Astrocyte (in vitro differentiated cells and primary cell): ENCODE measurements at regions not wholly inside any gene's neighbourhood (a gene's known extent, or its start where the extent isn't known, plus 50 kb on each side); places are given as distances from the start of the nearest gene placed in this dataset.

Experiments
- DNase-seq: peaks from one replicate; pipeline ENCODE4 v3.0.0-alpha.2; 2010; ENCODE audit warnings: low read depth
- FAIRE-seq: peaks from 2 replicates; lab custom pipeline; 2011; peaks lifted over from hg19 to GRCh38; lab: Jason Lieb, UNC
- H2AFZ ChIP-seq: 2 replicates; pipeline ENCODE4 v1.6.0; 2012; ENCODE audit warnings: low read depth, low read length, inconsistent platforms
- H3K27ac ChIP-seq: 2 replicates; pipeline ENCODE4 v1.5.1; 2011; ENCODE audit warnings: low read depth, low read length, inconsistent platforms
- H3K27me3 ChIP-seq: 2 replicates; pipeline ENCODE4 v1.6.0; 2011; ENCODE audit warnings: low read length, inconsistent platforms; ENCODE audit not compliant: insufficient read depth
- H3K36me3 ChIP-seq: 2 replicates; pipeline ENCODE4 v1.5.1; 2011; ENCODE audit warnings: low read length, inconsistent platforms; ENCODE audit not compliant: insufficient read depth
- H3K4me1 ChIP-seq: 2 replicates; pipeline ENCODE4 v1.5.1; 2011; ENCODE audit warnings: low read length, inconsistent platforms; ENCODE audit not compliant: insufficient read depth
- H3K4me2 ChIP-seq: 2 replicates; pipeline ENCODE4 v1.6.0; 2012; ENCODE audit warnings: low read length, inconsistent platforms
- H3K4me3 ChIP-seq: 2 replicates; pipeline ENCODE4 v1.5.1; 2011; ENCODE audit warnings: low read depth, mild to moderate bottlenecking, low read length, inconsistent platforms; ENCODE audit not compliant: insufficient read depth
- H3K79me2 ChIP-seq: 2 replicates; pipeline ENCODE4 v1.6.0; 2012; ENCODE audit warnings: mild to moderate bottlenecking, low read length, inconsistent platforms; ENCODE audit not compliant: insufficient read depth
- H3K9ac ChIP-seq: 2 replicates; pipeline ENCODE4 v1.6.0; 2012; ENCODE audit warnings: mild to moderate bottlenecking, low read length, inconsistent platforms
- H3K9me3 ChIP-seq: 2 replicates; pipeline ENCODE4 v1.5.1; 2012; ENCODE audit warnings: low read depth, mild to moderate bottlenecking, low read length, inconsistent platforms; ENCODE audit not compliant: insufficient read depth
- H4K20me1 ChIP-seq: 2 replicates; pipeline ENCODE4 v1.6.0; 2012; ENCODE audit warnings: low read length, inconsistent platforms; ENCODE audit not compliant: insufficient read depth
- H3K27ac Mint-ChIP-seq: one replicate; pipeline ENCODE4 v1.8.0; 2021; ENCODE audit warnings: mild to moderate bottlenecking, mixed read lengths; ENCODE audit not compliant: unreplicated experiment
- H3K27me3 Mint-ChIP-seq: one replicate; pipeline ENCODE4 v1.8.0; 2021; ENCODE audit warnings: low read depth, mixed read lengths; ENCODE audit not compliant: unreplicated experiment
- H3K36me3 Mint-ChIP-seq: one replicate; pipeline ENCODE4 v1.8.0; 2021; ENCODE audit warnings: low read depth, mixed read lengths; ENCODE audit not compliant: unreplicated experiment
- H3K4me1 Mint-ChIP-seq: one replicate; pipeline ENCODE4 v1.8.0; 2021; ENCODE audit warnings: low read depth, mixed read lengths; ENCODE audit not compliant: unreplicated experiment
- H3K4me3 Mint-ChIP-seq: one replicate; pipeline ENCODE4 v1.8.0; 2021; ENCODE audit warnings: mild to moderate bottlenecking, moderate library complexity, mixed read lengths; ENCODE audit not compliant: unreplicated experiment
- H3K9me3 Mint-ChIP-seq: one replicate; pipeline ENCODE4 v1.8.0; 2021; ENCODE audit warnings: mild to moderate bottlenecking, mixed read lengths; ENCODE audit not compliant: unreplicated experiment
- CTCF ChIP-seq: IDR thresholded peaks from 2 replicates; pipeline ENCODE4 v1.5.1; 2011; ENCODE audit warnings: low read depth, mild to moderate bottlenecking, inconsistent platforms, low read length, moderate library complexity; ENCODE audit not compliant: insufficient read depth
- EZH2 ChIP-seq: IDR thresholded peaks from 2 replicates; pipeline ENCODE4 v1.6.1; 2012; ENCODE audit warnings: mild to moderate bottlenecking, low read length, inconsistent platforms; ENCODE audit not compliant: insufficient read depth

DNA sequence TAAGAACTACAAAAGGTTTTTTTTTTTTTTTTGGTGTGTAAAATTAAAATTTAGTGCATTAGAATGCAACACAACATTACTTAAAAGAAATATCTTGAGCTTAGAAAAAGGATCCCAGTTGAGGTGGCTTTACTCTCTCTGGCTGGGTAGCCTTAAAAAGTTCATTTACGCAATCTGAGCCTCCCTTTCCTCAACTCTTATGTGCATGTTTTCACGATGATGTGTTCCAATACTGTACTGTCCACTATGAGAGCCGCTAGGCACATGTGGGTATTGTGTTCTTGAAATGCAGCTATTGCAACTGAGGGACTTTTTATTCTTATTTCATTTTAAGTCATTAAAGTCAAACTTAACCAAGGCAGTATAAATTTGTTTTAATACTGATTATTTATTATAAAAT lies 460.9 kb upstream of the SYT1 start:
- TF ChIP-seq CTCF: no peak
- no peak for TF ChIP-seq EZH2
- DNase-seq (peak; percentile 87), FAIRE-seq (peak; percentile 37)
- Histone ChIP-seq H3K27ac (no peak overlapping the region), H3K9ac (no peak overlapping the region), H3K36me3 (no peaks in the 10 kb centered on the region), H3K27me3 (no peaks in the 10 kb centered on the region), H3K4me3 (no peak overlapping the region), H3K4me2 (peak overlapping the region; percentile 65), H3K79me2 (no peaks in the 10 kb centered on the region), H4K20me1 (no peaks in the 10 kb centered on the region), H3K4me1 (peaks cover 8% of the 10 kb centered on the region), H2AFZ (no peak overlapping the region), H3K9me3 (no peaks in the 10 kb centered on the region)
- H3K9me3 Mint-ChIP-seq: no peaks in the 10 kb centered on the region
- H3K4me3 Mint-ChIP-seq: no peak overlapping the region
- H3K36me3 Mint-ChIP-seq: no peaks in the 10 kb centered on the region
- H3K4me1 Mint-ChIP-seq: peaks cover 23% of the 10 kb centered on the region
- H3K27me3 Mint-ChIP-seq: no peaks in the 10 kb centered on the region
- peak overlapping the region; percentile 35 for H3K27ac Mint-ChIP-seq

DNA sequence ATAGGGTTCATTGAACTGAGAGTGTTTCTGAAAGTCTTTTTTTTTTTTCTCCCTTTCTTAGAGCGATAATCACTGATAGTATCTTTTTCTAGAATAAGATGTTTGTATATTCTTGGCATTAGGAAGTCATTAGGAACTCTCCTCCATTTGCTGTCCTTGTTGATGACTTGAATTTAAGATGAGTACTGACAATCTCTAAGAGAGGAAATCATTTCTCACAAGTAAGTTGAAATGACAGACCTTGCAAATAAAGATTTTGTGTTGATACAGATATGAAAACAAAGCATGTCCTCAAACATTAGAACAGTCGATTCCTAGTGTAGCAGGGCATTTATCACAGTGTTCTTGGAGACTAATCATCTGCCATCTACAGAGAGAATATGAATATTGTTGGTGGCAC lies 458.4 kb upstream of the SYT1 start:
- no peak overlapping the region for H3K9ac ChIP-seq
- TF ChIP-seq CTCF: no peak
- TF ChIP-seq EZH2: no peak
- Mint-ChIP-seq H3K36me3 (no peaks in the 10 kb centered on the region), H3K9me3 (no peaks in the 10 kb centered on the region), H3K27me3 (no peaks in the 10 kb centered on the region), H3K4me1 (peaks cover 23% of the 10 kb centered on the region), H3K27ac (peak overlapping the region; percentile 92), H3K4me3 (no peak overlapping the region)
- no peaks in the 10 kb centered on the region for H4K20me1 ChIP-seq
- peaks cover 8% of the 10 kb centered on the region for H3K4me1 ChIP-seq
- no peak overlapping the region for H3K27ac ChIP-seq
- no peaks in the 10 kb centered on the region for H3K9me3 ChIP-seq
- FAIRE-seq: peak; percentile 52
- H3K27me3 ChIP-seq: no peaks in the 10 kb centered on the region
- no peak overlapping the region for H3K4me3 ChIP-seq
- no peak overlapping the region for H2AFZ ChIP-seq
- no peak overlapping the region for H3K4me2 ChIP-seq
- no peaks in the 10 kb centered on the region for H3K36me3 ChIP-seq
- no peaks in the 10 kb centered on the region for H3K79me2 ChIP-seq
- DNase-seq: no peak

DNA sequence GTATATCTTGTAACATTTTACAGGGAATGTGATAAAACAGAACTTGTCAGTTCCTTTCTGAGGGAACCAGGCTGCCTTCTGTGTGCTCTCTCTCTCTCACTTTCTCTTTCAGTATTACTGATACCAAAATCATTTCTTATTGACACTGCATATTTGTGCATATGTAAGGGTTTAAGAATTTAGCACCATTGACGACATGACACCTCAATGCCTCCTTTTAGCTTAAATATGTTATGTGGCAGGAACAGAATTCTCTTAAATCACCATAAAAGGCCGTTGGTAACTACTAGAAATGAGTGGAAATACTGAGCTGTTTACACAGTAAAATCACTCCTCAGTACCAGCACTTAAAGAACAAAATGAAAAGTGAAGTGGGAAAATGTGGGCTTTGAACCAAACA lies 457.7 kb upstream of the SYT1 start:
- H3K27me3 ChIP-seq: no peaks in the 10 kb centered on the region
- no peaks in the 10 kb centered on the region for H3K36me3 ChIP-seq
- H3K4me2 ChIP-seq: peak overlapping the region; percentile 20
- H2AFZ ChIP-seq: no peak overlapping the region
- H3K4me3 ChIP-seq: no peak overlapping the region
- H4K20me1 ChIP-seq: no peaks in the 10 kb centered on the region
- no peaks in the 10 kb centered on the region for H3K79me2 ChIP-seq
- Mint-ChIP-seq H3K4me3 (no peak overlapping the region), H3K27me3 (no peaks in the 10 kb centered on the region), H3K4me1 (peaks cover 21% of the 10 kb centered on the region), H3K27ac (peak overlapping the region; percentile 92), H3K9me3 (no peaks in the 10 kb centered on the region), H3K36me3 (no peaks in the 10 kb centered on the region)
- DNase-seq (peak; percentile 54), FAIRE-seq (no peak)
- TF ChIP-seq CTCF: no peak
- no peak for TF ChIP-seq EZH2
- H3K9me3 ChIP-seq: no peaks in the 10 kb centered on the region
- H3K9ac ChIP-seq: no peak overlapping the region
- peaks cover 8% of the 10 kb centered on the region for H3K4me1 ChIP-seq
- no peak overlapping the region for H3K27ac ChIP-seq
